GM19468 (cell line): ENCODE measurements at regions not wholly inside any gene's neighbourhood (a gene's known extent, or its start where the extent isn't known, plus 50 kb on each side); places are given as distances from the start of the nearest gene placed in this dataset.
"Not testable (repeated sequence)": the region's sequence is repeated elsewhere in the genome, so short reads cannot be mapped to it uniquely, and the experiment has no call there.

ENCODE experiments used
- ATAC-seq: cut with Tn5 transposase; IDR thresholded peaks from one replicate; pipeline ENCODE4 v1.9.1; 2021; ENCODE audit warnings: mild to moderate bottlenecking, moderate library complexity, moderate number of reproducible peaks; ENCODE audit not compliant: unreplicated experiment; ENCODE audit errors: extremely low read depth

DNA sequence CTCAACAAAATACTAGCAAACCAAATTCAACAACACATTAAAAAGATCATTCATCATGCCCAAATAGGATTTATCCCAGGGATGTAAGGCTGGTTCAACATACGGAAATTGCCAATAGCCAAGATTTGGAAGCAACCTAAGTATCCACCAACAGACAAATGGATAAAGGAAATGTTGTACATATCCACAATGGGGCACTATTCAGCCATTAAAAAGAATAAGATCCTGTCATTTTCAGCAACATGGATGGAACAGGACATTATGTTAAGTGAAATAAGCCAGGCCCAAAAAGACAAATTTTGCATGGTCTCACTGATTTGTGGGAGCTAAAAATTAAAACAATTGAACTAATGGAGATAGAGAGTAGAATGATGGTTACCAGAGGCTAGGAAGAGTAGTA is 82.0 kb upstream of the FAM241A start:
- ATAC-seq, result no peak

DNA sequence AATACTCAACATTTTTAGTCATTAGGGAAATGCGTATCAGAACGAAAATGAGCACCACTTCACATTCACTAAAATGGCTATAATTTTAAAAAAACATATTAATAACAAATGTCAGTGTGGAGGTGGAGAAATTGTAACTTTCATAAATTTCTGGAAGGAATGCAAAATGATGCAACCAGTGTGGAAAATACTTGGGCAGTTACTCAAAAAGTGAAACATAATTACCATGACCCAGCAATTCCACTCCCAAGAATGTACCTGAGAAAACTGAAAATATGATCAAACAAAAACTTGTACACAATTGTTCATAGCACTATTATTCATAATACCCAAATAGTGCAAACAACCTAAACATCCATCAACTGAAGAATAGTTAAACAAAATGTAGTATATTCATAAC is 76.1 kb upstream of the FAM241A start:
- no peak for ATAC-seq

DNA sequence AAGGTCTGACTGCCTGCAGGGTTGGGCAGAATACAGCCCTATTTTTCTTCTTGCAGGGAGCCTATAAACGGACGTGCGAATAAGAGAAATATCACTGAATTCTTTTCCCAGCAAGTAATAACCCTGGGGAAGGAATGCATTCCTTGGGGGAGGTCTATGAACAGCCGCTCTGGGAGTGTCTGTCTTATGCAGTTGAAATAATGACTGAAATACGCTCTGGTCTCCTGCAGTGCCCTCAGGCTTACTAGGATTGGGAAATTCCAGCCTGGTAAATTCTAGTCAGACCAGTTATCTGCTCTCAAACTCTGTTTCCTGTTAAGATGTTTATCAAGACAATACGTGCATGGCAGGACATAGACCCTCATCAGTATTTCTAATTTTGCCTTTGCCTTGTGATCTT is 72.1 kb upstream of the FAM241A start:
- ATAC-seq, result no peak

GRCh38 chr4:112075129-112075753 is 70.0 kb upstream of the FAM241A start:
- ATAC-seq, result no peak

DNA sequence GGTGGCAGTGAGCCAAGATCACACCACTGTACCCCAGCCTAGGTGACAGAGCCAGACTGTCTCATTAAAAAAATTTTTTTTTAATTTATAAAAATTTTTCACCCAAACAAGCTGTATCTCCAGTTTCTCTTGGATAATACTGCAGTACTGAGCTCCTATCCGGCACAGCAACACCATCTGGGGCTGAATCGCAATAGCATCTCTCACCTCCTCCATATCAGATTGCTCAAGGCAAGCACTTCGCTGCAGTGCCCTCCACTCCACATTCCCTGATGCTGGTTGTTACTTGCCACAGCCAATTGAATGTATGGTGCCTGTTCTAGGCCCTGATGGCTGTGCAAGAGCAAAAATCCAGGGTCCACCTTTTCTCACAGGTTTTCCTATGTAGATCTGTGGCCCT is 69.3 kb upstream of the FAM241A start:
- no peak for ATAC-seq

DNA sequence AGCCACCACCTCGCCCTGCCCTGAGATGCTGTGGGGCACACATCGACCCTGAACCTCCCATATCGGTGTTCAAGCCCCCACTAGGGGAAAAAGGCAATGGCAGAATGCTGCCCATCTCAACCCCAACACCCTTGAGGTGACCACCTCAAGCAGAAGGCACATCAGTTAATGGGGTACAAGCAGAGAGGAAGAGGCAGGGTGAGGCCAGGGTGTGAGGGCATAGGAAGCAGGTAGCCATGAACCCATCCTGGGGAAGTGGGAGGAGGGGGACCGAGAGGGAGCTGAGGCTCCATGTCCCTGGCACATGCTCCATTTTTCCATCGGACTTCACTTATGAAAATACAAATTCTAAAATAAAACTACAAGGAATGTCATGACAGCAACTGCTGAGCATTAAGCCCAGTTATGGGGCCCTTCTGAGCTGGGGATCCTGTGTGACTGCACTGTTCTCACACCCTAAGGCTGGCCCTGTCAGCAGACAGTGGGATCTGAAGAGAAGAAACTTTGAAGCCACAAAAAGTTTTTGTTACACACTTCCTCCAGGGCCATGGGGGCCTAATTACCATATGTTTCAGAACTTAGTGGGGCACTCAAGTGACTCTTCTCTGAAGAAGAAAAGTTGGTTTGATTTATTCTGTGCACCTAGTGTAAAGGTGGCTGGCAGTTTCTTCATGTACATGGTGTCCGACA is 68.2 kb upstream of the FAM241A start:
- peak; percentile 32 for ATAC-seq

- no peak for ATAC-seq
Measured at GRCh38 chr4:112077743-112078142, 67.5 kb upstream of the FAM241A start.

GRCh38 chr4:112082954-112083586 is 62.2 kb upstream of the FAM241A start:
- ATAC-seq, result no peak

DNA sequence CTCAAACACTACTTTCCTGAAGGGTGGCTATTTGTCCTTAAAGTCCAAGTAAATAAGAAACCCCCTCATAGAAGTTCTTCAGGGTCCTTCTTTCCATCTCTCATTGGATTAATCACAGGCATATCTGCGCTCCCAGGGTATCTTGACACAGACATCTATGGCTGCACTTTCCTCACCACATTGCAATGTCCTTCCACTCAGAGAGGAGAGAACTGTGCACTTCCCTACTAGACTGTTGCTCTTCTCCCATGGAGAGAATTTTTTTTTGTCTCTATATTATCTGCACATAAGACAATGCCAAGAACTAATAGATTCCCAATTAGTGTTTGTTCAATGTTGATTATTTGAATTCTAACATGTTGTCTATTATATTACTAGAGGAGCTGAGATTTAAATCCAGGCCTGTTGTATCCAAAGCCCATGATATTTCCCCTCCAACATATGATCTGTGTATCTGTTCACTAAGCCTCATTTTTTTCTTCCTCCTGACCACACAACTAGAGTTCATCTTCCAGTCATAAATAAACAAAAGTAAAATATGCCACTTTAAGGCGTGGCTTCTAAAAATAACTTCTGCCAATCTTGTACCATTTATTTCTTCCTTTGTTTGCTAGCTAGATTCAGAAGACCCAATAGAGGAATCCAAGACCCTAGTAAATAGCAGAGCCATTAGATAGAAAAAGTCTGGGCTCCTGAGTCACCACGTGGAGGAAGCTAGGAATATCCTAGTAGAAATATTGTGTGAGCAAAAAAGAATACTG is 61.5 kb upstream of the FAM241A start:
- no peak for ATAC-seq

- no peak for ATAC-seq
Measured at GRCh38 chr4:112085156-112086035, 59.9 kb upstream of the FAM241A start.

- no peak for ATAC-seq
Measured at GRCh38 chr4:112086036-112086434, 59.2 kb upstream of the FAM241A start.

DNA sequence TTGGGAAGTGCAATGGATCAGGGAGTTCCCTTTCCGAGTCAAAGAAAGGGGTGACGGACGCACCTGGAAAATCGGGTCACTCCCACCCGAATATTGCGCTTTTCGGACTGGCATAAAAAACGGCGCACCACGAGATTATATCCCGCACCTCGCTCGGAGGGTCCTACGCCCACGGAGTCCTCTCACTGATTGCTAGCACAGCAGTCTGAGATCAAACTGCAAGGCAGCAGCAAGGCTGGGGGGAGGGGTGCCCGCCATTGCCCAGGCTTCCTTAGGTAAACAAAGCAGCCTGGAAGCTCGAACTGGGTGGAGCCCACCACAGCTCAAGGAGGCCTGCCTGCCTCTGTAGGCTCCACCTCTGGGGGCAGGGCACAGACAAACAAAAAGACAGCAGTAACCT is 58.6 kb upstream of the FAM241A start:
- not testable (repeated sequence) for ATAC-seq

DNA sequence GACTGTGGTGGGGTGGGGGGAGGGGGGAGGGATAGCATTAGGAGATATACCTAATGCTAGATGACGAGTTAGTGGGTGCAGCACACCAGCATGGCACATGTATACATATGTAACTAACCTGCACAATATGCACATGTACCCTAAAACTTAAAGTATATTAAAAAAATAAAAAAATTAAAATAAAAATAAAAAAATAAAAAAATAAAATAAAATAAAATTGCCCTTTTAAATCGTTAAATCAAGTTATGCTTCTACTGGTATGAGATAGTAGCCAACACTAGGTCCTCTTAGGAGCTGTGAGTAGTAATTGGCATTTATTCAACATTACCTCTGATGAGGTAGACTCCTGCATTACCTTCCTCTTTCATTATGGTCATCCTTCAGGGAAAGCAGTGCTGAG is 52.9 kb upstream of the FAM241A start:
- ATAC-seq, result not testable (repeated sequence)

GRCh38 chr4:112093636-112094202 is 51.5 kb upstream of the FAM241A start:
- ATAC-seq, result no peak

GRCh38 chr4:112094330-112094729 is 50.9 kb upstream of the FAM241A start:
- no peak for ATAC-seq
